Right lung (tissue), 2 donors: ENCODE measurements at regions not wholly inside any gene's neighbourhood (a gene's known extent, or its start where the extent isn't known, plus 50 kb on each side); places are given as distances from the start of the nearest gene placed in this dataset.
"Not testable (repeated sequence)": the region's sequence is repeated elsewhere in the genome, so short reads cannot be mapped to it uniquely, and the experiment has no call there.

Source experiments
- DNase-seq, 2 donors: peaks; one replicate each; pipeline ENCODE4 v3.0.0-alpha.2; 2013

DNA sequence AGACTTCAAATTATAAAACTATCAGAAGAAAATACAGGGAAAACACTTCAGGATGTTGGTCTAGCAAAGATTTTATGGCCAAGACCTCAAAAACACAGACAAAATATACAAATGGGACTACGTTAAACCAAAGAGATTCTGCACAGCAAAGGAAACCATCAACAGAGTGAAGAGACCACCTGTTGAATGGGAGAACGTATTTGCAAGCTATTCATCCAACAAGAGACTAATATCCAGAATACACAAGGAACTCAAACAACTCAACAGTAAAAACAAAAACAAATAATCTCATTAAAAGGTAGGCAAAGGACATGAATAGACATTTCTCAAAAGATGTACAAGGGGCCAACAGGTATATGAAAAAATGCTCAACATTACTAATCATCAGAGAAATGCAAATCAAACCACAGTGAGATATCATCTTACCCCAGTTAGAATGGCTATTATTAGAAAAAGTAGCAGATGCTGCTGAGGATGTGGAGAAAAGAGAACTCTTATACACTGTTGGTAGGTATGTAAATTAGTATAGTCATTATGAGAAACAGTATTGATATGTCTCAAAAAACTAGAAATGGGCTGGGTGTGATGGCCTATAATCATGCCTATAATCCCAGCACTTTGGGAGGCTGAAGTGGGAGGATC, 112.6 kb downstream of the LRIG2 start:
- DNase-seq, result no peak

- DNase-seq, result no peak
These were observed 117.1 kb downstream of the LRIG2 start for GRCh38 chr1:113190078-113190477.

DNA sequence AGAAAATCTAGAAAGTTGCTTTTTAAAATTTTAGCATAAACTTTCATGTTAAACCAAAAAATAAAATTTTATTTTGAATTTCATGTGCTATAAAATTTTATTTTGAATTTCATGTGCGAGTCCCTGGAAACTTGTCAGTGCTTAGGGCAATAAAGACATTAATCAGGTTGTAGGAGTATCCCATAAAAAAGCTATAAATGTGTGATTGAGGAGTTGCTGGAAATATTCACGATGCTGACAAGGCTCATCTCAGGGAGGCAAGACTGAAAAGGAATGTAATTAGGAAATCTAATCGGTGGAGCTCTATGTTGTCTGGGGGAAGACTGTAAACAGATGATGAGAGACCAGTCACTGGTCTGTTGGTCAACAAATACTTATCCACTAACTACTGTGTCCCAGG, 117.9 kb downstream of the LRIG2 start:
- DNase-seq, result no peak

GRCh38 chr1:113191579-113192076, 118.6 kb downstream of the LRIG2 start:
- no peak for DNase-seq

DNA sequence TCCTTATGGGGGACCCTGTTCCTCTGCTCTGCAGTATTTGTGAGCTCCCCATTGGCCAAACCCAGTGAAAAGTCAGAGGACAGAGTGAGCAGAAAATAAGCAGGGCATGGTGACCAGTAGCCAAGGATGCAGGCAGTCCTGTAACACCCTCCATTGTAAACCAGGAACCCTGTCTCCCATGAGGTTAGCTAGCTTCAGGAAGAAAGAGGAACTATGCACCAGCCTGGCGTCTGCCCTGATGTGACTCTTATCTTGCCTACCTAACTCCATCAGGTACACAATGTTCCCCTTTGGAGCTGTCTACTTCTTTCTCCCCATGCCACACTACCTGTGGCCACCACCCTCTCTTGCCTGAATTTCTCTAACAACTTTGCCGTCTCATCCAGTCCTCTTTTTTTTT, 119.2 kb downstream of the LRIG2 start:
- DNase-seq, result no peak

DNA sequence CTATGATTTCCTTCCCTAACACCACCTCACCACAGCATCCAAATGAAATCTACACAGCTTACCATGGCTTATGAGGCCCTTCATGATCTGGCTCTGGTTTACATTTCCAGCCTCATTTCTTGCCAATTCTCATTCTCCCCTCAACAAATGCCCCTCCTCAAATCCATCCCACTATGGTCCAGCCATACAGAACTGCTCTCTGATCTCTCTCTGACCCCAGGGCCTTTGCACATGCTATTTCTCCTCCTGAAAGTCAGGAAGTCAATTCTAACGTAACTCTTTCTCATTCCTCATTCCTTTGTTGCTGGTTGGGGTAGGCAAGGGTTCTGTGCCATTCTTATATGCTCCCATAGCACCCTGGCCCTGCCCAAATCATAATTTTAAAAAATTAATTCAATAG, 120.0 kb downstream of the LRIG2 start:
- DNase-seq, result no peak

- DNase-seq, result no peak
These were observed 122.1 kb downstream of the LRIG2 start for GRCh38 chr1:113194846-113195830.

GRCh38 chr1:113197719-113198330, 124.8 kb downstream of the LRIG2 start:
- DNase-seq, result no peak

DNA sequence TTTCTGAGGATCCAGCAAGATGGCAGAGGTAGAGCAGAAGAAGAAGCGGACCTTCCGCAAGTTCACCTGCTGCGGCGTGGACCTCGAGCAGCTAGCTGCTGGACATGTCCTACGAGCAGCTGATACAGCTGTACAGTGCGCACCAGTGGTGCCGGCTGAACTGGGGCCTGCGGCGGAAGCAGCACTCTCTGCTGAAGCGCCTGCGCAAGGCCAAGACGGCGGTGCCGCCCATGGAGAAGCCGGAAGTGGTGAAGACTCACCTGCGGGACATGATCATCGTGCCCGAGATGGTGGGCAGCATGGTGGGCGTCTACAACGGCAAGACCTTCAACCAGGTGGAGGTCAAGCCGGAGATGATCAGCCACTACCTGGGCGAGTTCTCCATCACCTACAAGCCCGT, 125.8 kb downstream of the LRIG2 start:
- DNase-seq, result no peak

- DNase-seq, result peak; percentile 32 to 42
These were observed 126.9 kb downstream of the LRIG2 start for GRCh38 chr1:113199760-113200455.

DNA sequence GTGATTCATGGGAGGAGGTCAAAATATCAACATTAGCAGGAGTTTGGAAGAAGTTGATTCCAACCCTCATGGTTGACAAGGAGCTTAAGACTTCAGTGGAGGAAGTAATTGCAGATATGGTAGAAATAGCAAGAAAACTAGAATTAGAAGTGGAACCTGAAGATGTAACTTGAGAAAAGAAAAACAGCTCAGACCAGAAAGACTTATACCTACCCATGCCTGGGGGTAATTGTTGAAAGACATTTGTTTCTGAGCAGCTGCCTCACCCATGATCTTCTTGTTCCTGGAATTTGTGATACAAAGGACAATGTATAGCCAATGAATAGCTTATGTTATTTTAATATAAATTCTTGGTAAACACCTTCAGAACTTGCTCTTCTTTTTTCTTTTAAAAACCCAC, 128.6 kb downstream of the LRIG2 start:
- no peak for DNase-seq

DNA sequence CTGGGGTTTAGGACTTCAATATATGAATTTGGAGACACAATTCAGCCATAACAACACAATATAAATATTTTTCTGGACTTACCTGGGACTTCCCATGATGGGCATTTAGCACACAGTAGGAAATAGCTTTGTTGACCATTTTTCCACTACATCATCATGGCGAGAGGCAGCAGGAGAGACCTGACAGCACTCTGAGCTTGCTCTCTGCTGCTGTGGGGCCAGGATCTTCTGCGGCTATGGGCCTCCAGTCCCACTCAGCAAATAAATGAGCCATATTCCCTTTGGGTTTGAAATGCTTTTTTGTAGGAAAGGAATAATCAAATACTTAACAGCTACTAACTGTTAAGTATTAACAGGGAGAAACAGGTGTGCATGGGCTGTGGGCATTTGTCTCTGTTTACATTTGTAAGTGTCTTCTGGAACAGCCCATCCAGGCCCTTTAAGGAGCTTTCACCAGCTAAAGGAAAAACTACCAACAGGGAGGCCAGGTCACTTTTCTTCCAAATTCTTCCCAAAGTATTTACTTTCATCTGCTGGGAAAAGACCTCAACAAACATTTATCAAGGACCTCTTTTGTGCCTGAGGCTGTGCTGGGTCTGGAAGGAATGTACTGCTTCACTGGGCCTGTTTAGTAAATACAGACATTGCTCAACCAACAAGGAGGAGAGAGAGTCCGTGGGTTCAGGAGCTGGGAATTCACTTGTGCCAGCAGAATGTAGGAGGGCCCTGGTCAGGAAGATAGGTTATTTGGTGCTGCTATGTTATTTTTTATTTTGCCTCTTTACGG, 133.2 kb downstream of the LRIG2 start:
- DNase-seq, result no peak

DNA sequence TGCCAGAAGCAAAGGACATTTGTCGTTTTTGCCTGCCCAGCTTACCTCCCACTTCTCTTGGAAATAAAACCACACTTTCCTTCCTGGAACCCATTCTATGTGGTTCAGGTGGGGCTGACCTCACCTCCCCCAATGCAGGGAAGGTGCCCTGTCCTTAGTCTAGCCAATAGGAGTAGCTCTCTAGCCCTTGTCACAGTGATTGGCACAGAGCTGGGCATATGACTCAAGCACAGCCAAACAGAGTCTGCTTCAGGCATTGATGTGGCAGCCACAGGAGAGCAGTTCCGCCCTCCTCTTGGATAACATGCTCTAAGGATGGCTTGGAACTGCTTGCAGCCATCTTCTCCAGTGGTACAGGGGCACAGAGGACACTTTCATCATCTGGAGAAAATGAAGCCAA, 134.0 kb downstream of the LRIG2 start:
- no peak for DNase-seq

DNA sequence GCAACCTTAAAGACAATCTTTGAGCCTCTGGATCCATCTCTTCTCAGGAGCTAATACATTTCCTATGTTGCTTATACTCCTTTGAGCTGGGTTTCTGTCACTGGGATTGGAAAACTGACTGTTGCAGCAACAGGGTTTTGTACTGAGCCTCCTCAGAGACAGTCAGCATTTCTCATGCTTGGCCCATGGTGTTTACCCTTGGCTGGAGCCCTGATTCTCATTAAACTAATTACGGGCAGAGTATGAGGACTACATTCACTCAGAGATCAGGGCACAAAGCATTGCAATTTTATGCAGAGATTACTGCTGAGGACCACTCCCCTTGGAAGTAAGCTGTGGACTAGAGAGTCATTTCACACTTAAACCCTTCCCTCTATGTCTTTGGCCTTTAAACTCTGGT, 134.5 kb downstream of the LRIG2 start:
- no peak for DNase-seq

DNA sequence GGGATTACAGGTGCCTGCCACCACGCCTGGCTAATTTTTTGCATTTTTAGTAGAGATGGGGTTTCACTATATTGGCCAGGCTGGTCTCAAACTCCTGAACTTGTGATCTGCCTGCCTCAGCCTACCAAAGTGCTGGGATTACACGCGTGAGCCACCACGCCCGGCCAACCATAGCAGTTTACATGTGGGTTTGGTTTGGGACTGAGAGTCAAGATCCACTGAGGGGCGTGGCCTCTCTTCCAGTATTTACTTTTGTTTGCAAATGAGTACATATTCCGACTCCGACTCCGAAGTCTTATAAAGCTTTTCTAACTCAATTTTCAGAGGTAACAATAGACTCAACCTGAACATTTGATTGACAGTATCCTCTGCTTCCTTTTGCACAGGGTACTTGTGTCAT, 135.4 kb downstream of the LRIG2 start:
- DNase-seq, result not testable (repeated sequence)

DNA sequence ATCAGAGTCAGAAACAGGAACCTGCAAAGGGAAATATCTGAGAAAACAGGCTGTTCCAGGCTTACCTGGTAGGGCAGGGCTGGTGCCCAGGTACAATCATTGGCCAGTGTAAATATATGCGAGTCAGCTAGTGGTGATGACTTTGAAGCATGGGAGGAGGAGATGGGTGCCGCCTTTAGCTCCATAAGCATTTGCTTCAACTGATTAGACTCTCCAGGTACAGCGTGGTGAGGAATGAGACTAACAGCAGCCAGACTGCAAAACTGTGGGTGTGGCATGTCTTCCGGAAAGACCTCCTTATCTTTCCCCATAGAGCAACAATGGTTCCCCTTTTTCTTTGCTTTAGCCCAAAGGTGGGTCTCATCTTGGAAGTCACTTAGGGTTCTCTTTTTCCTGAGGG, 137.2 kb downstream of the LRIG2 start:
- DNase-seq, result no peak

- DNase-seq, result no peak
These were observed 138.5 kb downstream of the LRIG2 start for GRCh38 chr1:113211467-113211866.

- DNase-seq, result no peak
These were observed 142.0 kb downstream of the LRIG2 start for GRCh38 chr1:113215015-113215414.

DNA sequence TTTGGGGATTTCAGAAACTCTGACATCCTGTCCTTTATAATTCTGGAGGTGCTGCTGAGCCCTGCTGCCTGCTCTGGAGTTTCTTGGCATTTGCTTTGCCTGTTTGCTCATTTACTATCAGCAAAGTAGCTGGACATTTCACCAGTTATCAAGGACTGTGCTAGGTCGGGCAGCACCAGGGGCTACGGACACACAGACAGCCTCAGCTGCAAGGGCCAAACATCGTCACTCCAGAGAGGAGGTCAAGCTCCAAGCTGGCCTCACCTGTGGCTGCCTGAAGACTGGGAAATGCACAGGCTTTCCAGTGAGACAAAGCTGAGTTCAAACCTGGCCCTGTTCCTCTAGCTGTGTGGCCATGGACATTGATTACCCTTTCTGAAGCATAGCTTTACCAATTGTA, 143.7 kb downstream of the LRIG2 start:
- no peak for DNase-seq

DNA sequence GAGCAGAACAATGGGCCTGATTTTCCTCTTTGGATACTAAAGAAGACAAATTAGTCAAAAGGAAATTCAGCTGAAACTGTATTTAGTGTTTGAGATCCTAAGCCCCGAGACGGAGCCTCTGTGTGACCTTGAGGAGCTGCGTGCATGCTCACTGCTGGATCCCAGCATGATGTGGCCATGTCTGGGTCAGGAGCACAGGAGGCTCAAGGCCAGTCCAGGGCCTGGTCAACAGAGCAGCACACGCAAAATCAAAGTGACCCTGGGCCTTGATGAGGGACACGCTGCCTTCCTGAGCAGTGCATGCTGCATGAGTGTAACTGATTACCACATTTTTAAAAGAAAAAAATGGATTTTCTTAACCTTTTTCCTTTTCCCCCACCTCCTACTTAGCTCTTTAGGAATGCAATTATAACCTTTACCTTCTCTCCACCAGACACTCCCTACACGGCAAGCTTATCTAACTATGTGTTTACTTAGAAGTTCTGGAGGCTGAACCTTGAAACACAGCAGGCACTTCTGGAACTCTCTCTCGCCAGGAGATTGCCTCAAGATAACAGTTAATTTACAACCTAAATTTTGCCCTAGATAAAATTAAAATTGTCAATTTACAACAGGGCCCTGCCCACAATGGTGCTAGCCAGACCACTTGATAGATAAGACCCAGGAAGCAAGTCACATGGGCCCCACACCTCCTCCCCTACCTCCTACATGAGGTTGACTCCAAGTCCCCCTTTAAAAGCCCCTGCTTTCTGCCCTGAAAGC, 144.6 kb downstream of the LRIG2 start:
- no peak for DNase-seq
